K562 (cell line): ENCODE measurements at regions not wholly inside any gene's neighbourhood (a gene's known extent, or its start where the extent isn't known, plus 50 kb on each side); places are given as distances from the start of the nearest gene placed in this dataset.

ENCODE experiments used
- CREBBP ChIP-seq: IDR thresholded peaks from one replicate; pipeline ENCODE4 v1.6.1; 2012; ENCODE audit warnings: low read depth, mild to moderate bottlenecking, control low read depth, inconsistent platforms, low read length
- CTCF ChIP-seq, 3 experiments: IDR thresholded peaks in 2 of 3; conservative IDR thresholded peaks in 1 of 3; 2 replicates each; pipeline ENCODE4 v1.5.1; 2011 to 2012; ENCODE audit warnings: low read length in 3 of 3, mild to moderate bottlenecking in 3 of 3, control low read depth in 2 of 3, improper control_type of control experiment in 1 of 3, inconsistent platforms in 1 of 3, low read depth in 1 of 3, mixed read lengths in 1 of 3, moderate library complexity in 1 of 3; ENCODE audit not compliant: insufficient read depth in 2 of 3
- KDM1A ChIP-seq, 2 experiments: fragments of 450-650 bp; IDR thresholded peaks; 2 replicates each; pipeline ENCODE4 v1.6.1; 2016; ENCODE audit warnings: mild to moderate bottlenecking in 2 of 2
- STAT5A ChIP-seq: IDR thresholded peaks from 2 replicates; pipeline ENCODE4 v1.6.1; 2012; ENCODE audit warnings: low read length, inconsistent platforms, borderline replicate concordance
- ZBTB7A ChIP-seq: IDR thresholded peaks from 2 replicates; pipeline ENCODE4 v1.6.1; 2011; ENCODE audit warnings: low read depth, mild to moderate bottlenecking, low read length, moderate library complexity, borderline replicate concordance; ENCODE audit not compliant: control insufficient read depth

GRCh38 chr12:58443273-58443980, 476.9 kb downstream of the LRIG3 start:
- TF ChIP-seq KDM1A (IDR thresholded peaks at IDR 0.05) (no peak), CREBBP (no peak), CTCF (IDR thresholded peaks at IDR 0.05 in 2 of 3, conservative IDR thresholded peaks at IDR 0.05 in 1 of 3; ENCODE audit: insufficient read depth in 2 of 3, low read depth in 1 of 3, low read length in 3 of 3) (no peak), ZBTB7A (no peak), STAT5A (no peak)
